ENCODE measurements at regions not wholly inside any gene's neighbourhood (a gene's known extent, or its start where the extent isn't known, plus 50 kb on each side); places are given as distances from the start of the nearest gene placed in this dataset.

DNA sequence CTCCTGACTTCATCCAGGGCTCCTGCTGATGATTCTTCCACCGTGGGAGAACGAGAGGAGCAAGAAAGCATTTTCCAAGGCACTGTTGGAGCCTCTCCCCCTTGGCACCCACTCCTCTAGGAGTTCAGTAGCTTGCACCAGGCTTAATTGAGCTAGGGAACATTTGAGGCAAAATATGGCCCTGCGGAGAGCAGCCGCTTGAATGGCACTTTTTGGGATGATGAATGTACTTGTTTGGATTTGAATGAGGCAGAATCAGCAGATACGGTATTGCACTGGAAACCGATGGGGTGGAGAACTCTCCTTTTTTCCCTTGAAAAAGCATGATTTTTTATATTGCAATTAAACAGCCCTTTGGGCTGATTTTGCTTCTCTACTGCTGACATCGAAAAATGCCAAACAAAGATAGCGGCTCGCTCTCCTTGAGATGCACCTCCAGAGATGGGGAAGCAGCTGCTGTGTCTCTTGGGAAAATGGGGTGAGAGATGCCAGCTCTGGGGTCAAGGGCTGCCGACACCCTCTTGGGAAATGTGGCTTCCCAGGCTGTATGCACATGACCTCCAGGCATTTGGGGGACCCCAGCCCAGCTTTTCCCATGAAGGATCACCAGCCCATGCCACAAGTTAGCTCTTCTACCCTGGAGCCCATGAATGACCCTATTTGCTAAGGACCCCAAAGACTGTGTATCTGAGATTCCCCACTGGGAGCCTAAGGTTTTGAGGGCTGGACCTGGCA is 55.4 kb upstream of the LRP8 start:
- peaks cover 3% of the 10 kb centered on the region for H3K9me3 ChIP-seq (ENCODE audit: control insufficient read depth, insufficient read depth, low read length)
- H4K91ac ChIP-seq (ENCODE audit: insufficient read depth, low read depth, low read length) = no peak overlapping the region
- no peak overlapping the region for H4K8ac ChIP-seq (ENCODE audit: low read depth in 2 of 2, low read length in 2 of 2)
- no peak overlapping the region for H3K18ac ChIP-seq (ENCODE audit: low read depth, low read length)
- dilution Hi-C loops (cut with HindIII; ENCODE audit: low sequenced_read_pairs, unreplicated experiment) = no loop called here
- H3K9ac ChIP-seq (ENCODE audit: low read depth, low read length) = no peak overlapping the region
- no peaks in the 10 kb centered on the region for H4K20me1 ChIP-seq (ENCODE audit: insufficient read depth, low read length)
- intact Hi-C loops (cut with micrococcal nuclease) = no loop called here
- no peak for DNase-seq
- no peak for TF ChIP-seq CEBPB (IDR thresholded peaks at IDR 0.05; ENCODE audit: low read depth, low read length)
- TF ChIP-seq, protein P1, sequence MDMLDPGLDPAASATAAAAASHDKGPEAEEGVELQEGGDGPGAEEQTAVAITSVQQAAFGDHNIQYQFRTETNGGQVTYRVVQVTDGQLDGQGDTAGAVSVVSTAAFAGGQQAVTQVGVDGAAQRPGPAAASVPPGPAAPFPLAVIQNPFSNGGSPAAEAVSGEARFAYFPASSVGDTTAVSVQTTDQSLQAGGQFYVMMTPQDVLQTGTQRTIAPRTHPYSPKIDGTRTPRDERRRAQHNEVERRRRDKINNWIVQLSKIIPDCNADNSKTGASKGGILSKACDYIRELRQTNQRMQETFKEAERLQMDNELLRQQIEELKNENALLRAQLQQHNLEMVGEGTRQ (IDR thresholded peaks at IDR 0.05; ENCODE audit: low read depth, low read length) = no peak
- TF ChIP-seq, protein P2, sequence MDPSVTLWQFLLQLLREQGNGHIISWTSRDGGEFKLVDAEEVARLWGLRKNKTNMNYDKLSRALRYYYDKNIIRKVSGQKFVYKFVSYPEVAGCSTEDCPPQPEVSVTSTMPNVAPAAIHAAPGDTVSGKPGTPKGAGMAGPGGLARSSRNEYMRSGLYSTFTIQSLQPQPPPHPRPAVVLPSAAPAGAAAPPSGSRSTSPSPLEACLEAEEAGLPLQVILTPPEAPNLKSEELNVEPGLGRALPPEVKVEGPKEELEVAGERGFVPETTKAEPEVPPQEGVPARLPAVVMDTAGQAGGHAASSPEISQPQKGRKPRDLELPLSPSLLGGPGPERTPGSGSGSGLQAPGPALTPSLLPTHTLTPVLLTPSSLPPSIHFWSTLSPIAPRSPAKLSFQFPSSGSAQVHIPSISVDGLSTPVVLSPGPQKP (IDR thresholded peaks at IDR 0.05; ENCODE audit: borderline replicate concordance, low read depth, low read length) = no peak
- TF ChIP-seq NFE2L2 (IDR thresholded peaks at IDR 0.05; ENCODE audit: low read depth, low read length) = no peak
- no peak for TF ChIP-seq POLR2A (IDR thresholded peaks at IDR 0.05; ENCODE audit: low read depth, low read length)
- TF ChIP-seq BHLHE40 (IDR thresholded peaks at IDR 0.05; ENCODE audit: low read depth, low read length) = no peak
- no peak for TF ChIP-seq RCOR1 (IDR thresholded peaks at IDR 0.05; ENCODE audit: insufficient replicate concordance, low read length)
- no peak for TF ChIP-seq MXI1 (IDR thresholded peaks at IDR 0.05; ENCODE audit: borderline replicate concordance, low read depth, low read length)
- TF ChIP-seq SMC3 (IDR thresholded peaks at IDR 0.05; ENCODE audit: low read depth, low read length) = no peak
- no peak for TF ChIP-seq MAFK (IDR thresholded peaks at IDR 0.05; ENCODE audit: low read depth, low read length)
- no peak for TF ChIP-seq RFX5 (IDR thresholded peaks at IDR 0.05; ENCODE audit: low read depth, low read length)
- no peak for TF ChIP-seq FOS (IDR thresholded peaks at IDR 0.05; ENCODE audit: low read depth, low read length)
- TF ChIP-seq, protein P3, sequence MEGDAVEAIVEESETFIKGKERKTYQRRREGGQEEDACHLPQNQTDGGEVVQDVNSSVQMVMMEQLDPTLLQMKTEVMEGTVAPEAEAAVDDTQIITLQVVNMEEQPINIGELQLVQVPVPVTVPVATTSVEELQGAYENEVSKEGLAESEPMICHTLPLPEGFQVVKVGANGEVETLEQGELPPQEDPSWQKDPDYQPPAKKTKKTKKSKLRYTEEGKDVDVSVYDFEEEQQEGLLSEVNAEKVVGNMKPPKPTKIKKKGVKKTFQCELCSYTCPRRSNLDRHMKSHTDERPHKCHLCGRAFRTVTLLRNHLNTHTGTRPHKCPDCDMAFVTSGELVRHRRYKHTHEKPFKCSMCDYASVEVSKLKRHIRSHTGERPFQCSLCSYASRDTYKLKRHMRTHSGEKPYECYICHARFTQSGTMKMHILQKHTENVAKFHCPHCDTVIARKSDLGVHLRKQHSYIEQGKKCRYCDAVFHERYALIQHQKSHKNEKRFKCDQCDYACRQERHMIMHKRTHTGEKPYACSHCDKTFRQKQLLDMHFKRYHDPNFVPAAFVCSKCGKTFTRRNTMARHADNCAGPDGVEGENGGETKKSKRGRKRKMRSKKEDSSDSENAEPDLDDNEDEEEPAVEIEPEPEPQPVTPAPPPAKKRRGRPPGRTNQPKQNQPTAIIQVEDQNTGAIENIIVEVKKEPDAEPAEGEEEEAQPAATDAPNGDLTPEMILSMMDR (conservative IDR thresholded peaks at IDR 0.05; ENCODE audit: low read depth, low read length) = no peak
- TF ChIP-seq MAZ (IDR thresholded peaks at IDR 0.05; ENCODE audit: borderline replicate concordance, low read depth, low read length) = no peak
- no peak for TF ChIP-seq CHD1 (IDR thresholded peaks at IDR 0.05; ENCODE audit: low read depth, low read length)
- no peak for TF ChIP-seq RAD21 (IDR thresholded peaks at IDR 0.05; ENCODE audit: low read length)
- no peaks in the 10 kb centered on the region for H3K79me1 ChIP-seq (ENCODE audit: low read depth in 1 of 2, low read length in 2 of 2)
- no peak overlapping the region for H3K56ac ChIP-seq (ENCODE audit: extremely low read depth, insufficient read depth, low read length)
- no peak overlapping the region for H2AK9ac ChIP-seq (replicated peaks; ENCODE audit: low read depth, low read length, poor library complexity)
- no peaks in the 10 kb centered on the region for H3K36me3 ChIP-seq (ENCODE audit: control insufficient read depth, insufficient read depth, low read length)
- no peak overlapping the region for H3K27ac ChIP-seq (ENCODE audit: insufficient read depth, low read length)
- ChIA-PET POLR2A (ENCODE audit: unreplicated experiment) (no interaction called here), CTCF (no interaction called here)
- peaks cover 2% of the 10 kb centered on the region for H3K4me1 ChIP-seq (ENCODE audit: control insufficient read depth, insufficient read depth, low read length)
- no peak overlapping the region for H2BK15ac ChIP-seq (ENCODE audit: low read depth, low read length)
- H2AK5ac ChIP-seq (ENCODE audit: low read depth, low read length) = no peak overlapping the region
- no peak overlapping the region for H4K5ac ChIP-seq (ENCODE audit: low read depth, low read length)
- WGBS, 2 experiments (ENCODE audit: extremely low coverage in 2 of 2, insufficient read length in 1 of 2) = 83% methylated on average over 2 of the region's 10 CpGs; no CpG with 5 or more reads in 1 of the 2 experiments
- no peak overlapping the region for H3K4me3 ChIP-seq (ENCODE audit: insufficient read depth, low read depth, low read length)
- H2BK120ac ChIP-seq (ENCODE audit: low read depth, low read length) = no peak overlapping the region
- no peak overlapping the region for H3K14ac ChIP-seq (replicated peaks; ENCODE audit: low read depth, low read length)
- in situ Hi-C loops (cut with MboI; ENCODE audit: low sequenced_read_pairs) = no loop called here
- H2AFZ ChIP-seq (replicated peaks; ENCODE audit: low read length, poor library complexity) = no peak overlapping the region
- no peak overlapping the region for H3K4ac ChIP-seq (ENCODE audit: low read depth, low read length)
- no peak overlapping the region for H3K4me2 ChIP-seq (ENCODE audit: low read depth, low read length)
- no peak overlapping the region for H3K23ac ChIP-seq (ENCODE audit: low read depth, low read length)
- peaks cover 40% of the 10 kb centered on the region for H3K27me3 ChIP-seq (ENCODE audit: control insufficient read depth, insufficient read depth, low read length)
- no TSS peak for BruUV-seq (replicated peaks)
- no peak overlapping the region for H2BK20ac ChIP-seq (ENCODE audit: low read depth, low read length)
- ATAC-seq (ENCODE audit: low read depth) = no peak
- H3K9me1 ChIP-seq (ENCODE audit: insufficient read depth, low read length) = peaks cover 3% of the 10 kb centered on the region; the same call in 1 of the 2 replicates
- H2BK5ac ChIP-seq (ENCODE audit: low read depth, low read length, poor library complexity, severe bottlenecking) = no peak overlapping the region

Data from IMR-90 (cell line).